Testis (tissue), 2 donors: ENCODE measurements at regions not wholly inside any gene's neighbourhood (a gene's known extent, or its start where the extent isn't known, plus 50 kb on each side); places are given as distances from the start of the nearest gene placed in this dataset.

Source experiments
- DNase-seq: peaks from one replicate; pipeline ENCODE4 v3.0.0-alpha.2; 2019
- H3K27ac ChIP-seq, 2 donors: fragments of 200-600 bp; sonication (generic); one replicate each; pipeline ENCODE4 v1.5.1; 2019
- H3K27me3 ChIP-seq: fragments of 200-600 bp; sonication (generic); one replicate; pipeline ENCODE4 v1.5.1; 2019
- H3K36me3 ChIP-seq: fragments of 200-600 bp; sonication (generic); one replicate; pipeline ENCODE4 v1.5.1; 2017; ENCODE audit warnings: low read depth; ENCODE audit errors: missing control alignments
- H3K4me1 ChIP-seq: fragments of 200-600 bp; sonication (generic); one replicate; pipeline ENCODE4 v1.5.1; 2019
- H3K4me3 ChIP-seq, 2 donors: fragments of 200-600 bp; sonication (generic); one replicate each; pipeline ENCODE4 v1.5.1; 2017 to 2019
- H3K9me3 ChIP-seq: fragments of 200-600 bp; sonication (generic); one replicate; pipeline ENCODE4 v1.5.1; 2017
- CTCF ChIP-seq, 3 experiments: fragments of 450-650 bp in 2 of 3; fragments of 200-600 bp in 1 of 3; sonication (generic) in 1 of 3; IDR thresholded peaks; one replicate each; pipeline ENCODE4 v1.5.1; 2016 to 2019; ENCODE audit warnings: antibody characterized with exemption in 3 of 3, mild to moderate bottlenecking in 2 of 3, moderate library complexity in 1 of 3
- POLR2A ChIP-seq: fragments of 450-650 bp; IDR thresholded peaks from one replicate; pipeline ENCODE4 v1.6.1; 2017; ENCODE audit warnings: antibody characterized with exemption, mild to moderate bottlenecking, moderate library complexity
- WGBS, 2 donors: methylation state at CpG; one replicate each; pipeline ENCODE4 v1.1.5; 2018; 5-methylcytosine and 5-hydroxymethylcytosine counted together
- intact Hi-C: fragments of 100-400 bp; cut with DNase I; formaldehyde crosslinking; loops from one replicate; pipeline ENCODE4 v1.15.1; 2023; ENCODE audit warnings: low total_unique reads

- no peak overlapping the region for H3K27ac ChIP-seq
- no peaks in the 10 kb centered on the region for H3K27me3 ChIP-seq
- no peak for DNase-seq
- H3K9me3 ChIP-seq = no peaks in the 10 kb centered on the region
- H3K4me3 ChIP-seq = no peak overlapping the region
- H3K36me3 ChIP-seq = no peaks in the 10 kb centered on the region
- intact Hi-C loops = no loop called here
- no peaks in the 10 kb centered on the region for H3K4me1 ChIP-seq
- no peak for TF ChIP-seq CTCF (IDR thresholded peaks at IDR 0.05)
- no peak for TF ChIP-seq POLR2A
- 73 to 91% methylated on average over 1 of the region's 1 CpG for WGBS, 2 donors
These were observed 570.4 kb downstream of the NR2F1-AS1 start for GRCh38 chr5:93010616-93011015.

GRCh38 chr5:93010037-93010436 lies 571.0 kb downstream of the NR2F1-AS1 start:
- 92 to 97% methylated on average over 2 of the region's 2 CpGs for WGBS, 2 donors
- H3K27ac ChIP-seq = no peak overlapping the region
- intact Hi-C loops = no loop called here

GRCh38 chr5:93008502-93009207 lies 572.4 kb downstream of the NR2F1-AS1 start:
- Histone ChIP-seq H3K4me1 (no peaks in the 10 kb centered on the region), H3K36me3 (no peaks in the 10 kb centered on the region), H3K9me3 (no peaks in the 10 kb centered on the region), H3K4me3 (no peak overlapping the region), H3K27me3 (no peaks in the 10 kb centered on the region), H3K27ac (no peak overlapping the region)
- TF ChIP-seq CTCF (IDR thresholded peaks at IDR 0.05) (no peak), POLR2A (no peak)
- DNase-seq = no peak
- intact Hi-C loops = no loop called here
- WGBS, 2 donors = 87 to 88% methylated on average over 7 of the region's 7 CpGs

More at GRCh38 chr5:93010037-93010436, 571.0 kb downstream of the NR2F1-AS1 start:
- no peak for TF ChIP-seq CTCF (IDR thresholded peaks at IDR 0.05)
- no peak for TF ChIP-seq POLR2A
- Histone ChIP-seq H3K36me3 (no peaks in the 10 kb centered on the region), H3K27me3 (no peaks in the 10 kb centered on the region), H3K4me3 (no peak overlapping the region), H3K4me1 (no peaks in the 10 kb centered on the region), H3K9me3 (no peaks in the 10 kb centered on the region)
- DNase-seq = no peak

GRCh38 chr5:93006915-93007314 lies 574.1 kb downstream of the NR2F1-AS1 start:
- Histone ChIP-seq H3K9me3 (no peaks in the 10 kb centered on the region), H3K36me3 (no peaks in the 10 kb centered on the region), H3K27ac (no peak overlapping the region), H3K4me3 (no peak overlapping the region), H3K4me1 (no peaks in the 10 kb centered on the region), H3K27me3 (no peaks in the 10 kb centered on the region)
- no peak for TF ChIP-seq CTCF (IDR thresholded peaks at IDR 0.05)
- no peak for TF ChIP-seq POLR2A
- 47 to 70% methylated on average over 2 of the region's 2 CpGs for WGBS, 2 donors
- intact Hi-C loops = no loop called here
- DNase-seq = no peak

- TF ChIP-seq POLR2A = no peak
- no peak for TF ChIP-seq CTCF (IDR thresholded peaks at IDR 0.05)
- Histone ChIP-seq H3K27me3 (no peaks in the 10 kb centered on the region), H3K4me1 (no peaks in the 10 kb centered on the region), H3K4me3 (no peak overlapping the region), H3K27ac (no peak overlapping the region), H3K36me3 (no peaks in the 10 kb centered on the region), H3K9me3 (no peaks in the 10 kb centered on the region)
- DNase-seq = no peak
- 52 to 53% methylated on average over 5 of the region's 5 CpGs for WGBS, 2 donors
- intact Hi-C loops = no loop called here
These were observed 582.6 kb downstream of the NR2F1-AS1 start for GRCh38 chr5:92998456-92998855.
